ENCODE measurements at regions not wholly inside any gene's neighbourhood (a gene's known extent, or its start where the extent isn't known, plus 50 kb on each side); places are given as distances from the start of the nearest gene placed in this dataset.

GRCh38 chr12:13580206-13580605 lies 383.7 kb downstream of the EMP1 start:
- no peak for TF ChIP-seq TAF1 (IDR thresholded peaks at IDR 0.05; ENCODE audit: borderline replicate concordance, insufficient read depth, low read length)
- no peak for TF ChIP-seq POLR2AphosphoS5 (IDR thresholded peaks at IDR 0.05; ENCODE audit: low read depth, low read length)
- no peak for TF ChIP-seq REST (IDR thresholded peaks at IDR 0.05; ENCODE audit: insufficient read depth in 1 of 2, low read depth in 2 of 2, low read length in 2 of 2)
- TF ChIP-seq SIN3A (IDR thresholded peaks at IDR 0.05; ENCODE audit: borderline replicate concordance, insufficient read depth, low read length) = no peak

All from PFSK-1 (cell line).